Right lobe of liver (tissue), 4 donors: ENCODE measurements at regions not wholly inside any gene's neighbourhood (a gene's known extent, or its start where the extent isn't known, plus 50 kb on each side); places are given as distances from the start of the nearest gene placed in this dataset.

ENCODE experiments used
- POLR2A ChIP-seq: fragments of 450-650 bp; IDR thresholded peaks from one replicate; pipeline ENCODE4 v1.6.1; 2017; ENCODE audit warnings: antibody characterized with exemption, mild to moderate bottlenecking
- TF ChIP-seq, protein P1 (sequence below), 4 donors: fragments of 200-600 bp in 3 of 4; fragments of 450-650 bp in 1 of 4; IDR thresholded peaks; one replicate each; pipeline versions ENCODE4 v1.5.1 to v1.8.0; 2016 to 2022; ENCODE audit warnings: antibody characterized with exemption in 4 of 4, mild to moderate bottlenecking in 2 of 4
- donor health status: DM: no; HTN: no; CAD: no.
- donor health status: DM: no; HTN: no; CAD: no.
- donor health status: DM: no; HTN: yes; CAD: no.

DNA sequence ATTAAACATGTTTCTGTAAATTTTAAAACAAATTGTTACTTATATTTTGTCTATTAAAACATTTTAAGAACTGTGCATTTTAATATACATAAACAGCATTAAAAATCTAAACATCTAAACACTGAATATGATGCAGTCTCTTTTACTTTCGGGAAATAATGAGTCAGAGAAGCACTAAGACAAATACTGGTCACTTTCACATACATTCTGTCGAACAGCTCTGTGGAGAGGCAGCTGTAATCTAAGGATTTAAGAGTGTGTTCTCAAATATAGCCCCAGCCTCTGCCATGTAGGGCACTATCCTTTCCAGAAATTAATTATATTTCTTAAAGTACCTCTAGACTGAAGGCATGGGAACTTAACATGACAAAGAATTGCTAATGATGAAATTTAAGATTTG, 89.6 kb upstream of the PTGFR start:
- TF ChIP-seq, protein P1, sequence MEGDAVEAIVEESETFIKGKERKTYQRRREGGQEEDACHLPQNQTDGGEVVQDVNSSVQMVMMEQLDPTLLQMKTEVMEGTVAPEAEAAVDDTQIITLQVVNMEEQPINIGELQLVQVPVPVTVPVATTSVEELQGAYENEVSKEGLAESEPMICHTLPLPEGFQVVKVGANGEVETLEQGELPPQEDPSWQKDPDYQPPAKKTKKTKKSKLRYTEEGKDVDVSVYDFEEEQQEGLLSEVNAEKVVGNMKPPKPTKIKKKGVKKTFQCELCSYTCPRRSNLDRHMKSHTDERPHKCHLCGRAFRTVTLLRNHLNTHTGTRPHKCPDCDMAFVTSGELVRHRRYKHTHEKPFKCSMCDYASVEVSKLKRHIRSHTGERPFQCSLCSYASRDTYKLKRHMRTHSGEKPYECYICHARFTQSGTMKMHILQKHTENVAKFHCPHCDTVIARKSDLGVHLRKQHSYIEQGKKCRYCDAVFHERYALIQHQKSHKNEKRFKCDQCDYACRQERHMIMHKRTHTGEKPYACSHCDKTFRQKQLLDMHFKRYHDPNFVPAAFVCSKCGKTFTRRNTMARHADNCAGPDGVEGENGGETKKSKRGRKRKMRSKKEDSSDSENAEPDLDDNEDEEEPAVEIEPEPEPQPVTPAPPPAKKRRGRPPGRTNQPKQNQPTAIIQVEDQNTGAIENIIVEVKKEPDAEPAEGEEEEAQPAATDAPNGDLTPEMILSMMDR (IDR thresholded peaks at IDR 0.05), result no peak
- TF ChIP-seq POLR2A, result no peak
